AG08395 (cell line): ENCODE measurements at regions not wholly inside any gene's neighbourhood (a gene's known extent, or its start where the extent isn't known, plus 50 kb on each side); places are given as distances from the start of the nearest gene placed in this dataset.
"Not testable (repeated sequence)": the region's sequence is repeated elsewhere in the genome, so short reads cannot be mapped to it uniquely, and the experiment has no call there.

Experiments used
- DNase-seq: peaks from one replicate; pipeline ENCODE4 v3.0.0; 2012; ENCODE audit warnings: mixed read lengths, low spot score

GRCh38 chr3:197406266-197406665, 107.9 kb upstream of the DLG1 start:
- DNase-seq = peak; percentile 9

GRCh38 chr3:197404754-197405153, 106.3 kb upstream of the DLG1 start:
- DNase-seq = peak; percentile 1

- no peak for DNase-seq
Measured at GRCh38 chr3:197404030-197404429, 105.6 kb upstream of the DLG1 start.

GRCh38 chr3:197402401-197402800, 104.0 kb upstream of the DLG1 start:
- not testable (repeated sequence) for DNase-seq

GRCh38 chr3:197399486-197399885, 101.1 kb upstream of the DLG1 start:
- DNase-seq = no peak

GRCh38 chr3:197398286-197398878, 100.0 kb upstream of the DLG1 start:
- DNase-seq = peak; percentile 0

- no peak for DNase-seq
Measured at GRCh38 chr3:197397838-197398237, 99.4 kb upstream of the DLG1 start.

- peak; percentile 96 for DNase-seq
Measured at GRCh38 chr3:197394464-197395321, 96.3 kb upstream of the DLG1 start.

GRCh38 chr3:197394126-197394463, 95.7 kb upstream of the DLG1 start:
- not testable (repeated sequence) for DNase-seq

GRCh38 chr3:197393711-197394110, 95.3 kb upstream of the DLG1 start:
- peak; percentile 1 for DNase-seq

GRCh38 chr3:197392961-197393360, 94.5 kb upstream of the DLG1 start:
- peak; percentile 3 for DNase-seq

GRCh38 chr3:197381371-197381770, 83.0 kb upstream of the DLG1 start:
- no peak for DNase-seq

- no peak for DNase-seq
Measured at GRCh38 chr3:197380786-197381185, 82.4 kb upstream of the DLG1 start.

- no peak for DNase-seq
Measured at GRCh38 chr3:197378985-197379718, 80.7 kb upstream of the DLG1 start.

- no peak for DNase-seq
Measured at GRCh38 chr3:197376735-197377555, 78.5 kb upstream of the DLG1 start.

- DNase-seq = no peak
Measured at GRCh38 chr3:197376020-197376419, 77.6 kb upstream of the DLG1 start.

- DNase-seq = no peak
Measured at GRCh38 chr3:197375001-197375441, 76.6 kb upstream of the DLG1 start.

- DNase-seq = no peak
Measured at GRCh38 chr3:197373096-197373495, 74.7 kb upstream of the DLG1 start.

GRCh38 chr3:197372047-197372661, 73.7 kb upstream of the DLG1 start:
- DNase-seq = peak; percentile 82

- no peak for DNase-seq
Measured at GRCh38 chr3:197371591-197372046, 73.2 kb upstream of the DLG1 start.

- DNase-seq = no peak
Measured at GRCh38 chr3:197369545-197369944, 71.1 kb upstream of the DLG1 start.
